Endothelial cell of umbilical vein (primary cell): ENCODE measurements at regions not wholly inside any gene's neighbourhood (a gene's known extent, or its start where the extent isn't known, plus 50 kb on each side); places are given as distances from the start of the nearest gene placed in this dataset.

Experiments
- BruUV-seq: library from RNA; stranded (reverse); fragments of 400-500 nt; replicated peaks from 2 replicates; lab custom pipeline; 2021; lab: Mats Ljungman, UMichigan
- CTCF ChIA-PET: fragments of 300-600, 350-600 bp; sonication (Branson Sonifier 250); formaldehyde crosslinking; loops from one replicate; lab custom pipeline; 2021; ENCODE audit warnings: antibody characterized with exemption, inconsistent platforms; lab: Charles Lee
- POLR2A ChIA-PET: fragments of 300-600, 350-600 bp; sonication (Branson Sonifier 250); formaldehyde crosslinking; loops from one replicate; lab custom pipeline; 2021; ENCODE audit warnings: antibody characterized with exemption, inconsistent platforms; lab: Charles Lee
- DNase-seq: peaks from one replicate; pipeline ENCODE4 v3.0.0-alpha.2; 2011; ENCODE audit warnings: low read depth, low spot score
- FAIRE-seq: peaks from 2 replicates; lab custom pipeline; 2011; peaks lifted over from hg19 to GRCh38; lab: Jason Lieb, UNC
- H2AFZ ChIP-seq: 2 replicates; pipeline ENCODE4 v1.6.0; 2012; ENCODE audit warnings: low read depth, low read length, control low read depth, inconsistent platforms
- H3K27ac ChIP-seq: 2 replicates; pipeline ENCODE4 v1.5.1; 2011; ENCODE audit warnings: low read depth, mild to moderate bottlenecking, control low read depth, low read length, moderate library complexity; ENCODE audit not compliant: insufficient read depth
- H3K27me3 ChIP-seq, 2 experiments: 2 replicates each; pipeline versions ENCODE4 v1.6.0 to v1.6.1; 2011; ENCODE audit warnings: low read length in 2 of 2, mixed read lengths in 1 of 2; ENCODE audit not compliant: control insufficient read depth in 2 of 2, insufficient read depth in 2 of 2
- H3K36me3 ChIP-seq, 2 experiments: 2 replicates in 1 of 2; 3 replicates in 1 of 2; pipeline ENCODE4 v1.5.1; 2011; ENCODE audit warnings: low read length in 2 of 2, mild to moderate bottlenecking in 1 of 2, moderate library complexity in 1 of 2; ENCODE audit not compliant: control insufficient read depth in 2 of 2, insufficient read depth in 2 of 2; ENCODE audit errors: extremely low read depth in 1 of 2
- H3K4me1 ChIP-seq: 3 replicates; pipeline ENCODE4 v1.5.1; 2011; ENCODE audit warnings: mild to moderate bottlenecking, low read length; ENCODE audit not compliant: control insufficient read depth, insufficient read depth; ENCODE audit errors: extremely low read depth
- H3K4me2 ChIP-seq: 2 replicates; pipeline ENCODE4 v1.6.1; 2011; ENCODE audit warnings: low read length, control low read depth, mixed read lengths; ENCODE audit not compliant: insufficient read depth
- H3K4me3 ChIP-seq, 3 experiments: fragments of 200-600 bp in 1 of 3; sonication (generic), shearing (Covaris generic) in 1 of 3; replicated peaks in 1 of 3; 2 replicates each; pipeline ENCODE4 v1.5.1; 2011 to 2016; ENCODE audit warnings: control low read depth in 3 of 3, low read length in 3 of 3, mild to moderate bottlenecking in 2 of 3, inconsistent platforms in 1 of 3, low read depth in 1 of 3, moderate library complexity in 1 of 3; ENCODE audit not compliant: insufficient read depth in 1 of 3
- H3K79me2 ChIP-seq: 2 replicates; pipeline ENCODE4 v1.6.0; 2012; ENCODE audit warnings: low read length, inconsistent platforms; ENCODE audit not compliant: control insufficient read depth, insufficient read depth
- H3K9ac ChIP-seq: replicated peaks from 2 replicates; pipeline ENCODE3; 2011; ENCODE audit warnings: low read length, control low read depth; ENCODE audit not compliant: insufficient read depth; ENCODE audit errors: extremely low read depth
- H3K9me1 ChIP-seq: replicated peaks from 3 replicates; pipeline ENCODE4 v1.6.0; 2011; ENCODE audit warnings: mild to moderate bottlenecking, low read length; ENCODE audit not compliant: control insufficient read depth, insufficient read depth; ENCODE audit errors: extremely low read depth
- H3K9me3 ChIP-seq: replicated peaks from 2 replicates; pipeline ENCODE4 v1.5.1; 2012; ENCODE audit warnings: low read length, inconsistent platforms; ENCODE audit not compliant: control insufficient read depth, insufficient read depth
- H4K20me1 ChIP-seq: replicated peaks from 2 replicates; pipeline ENCODE3; 2011; ENCODE audit warnings: mild to moderate bottlenecking, low read length; ENCODE audit not compliant: control insufficient read depth, insufficient read depth; ENCODE audit errors: extremely low read depth
- EZH2 ChIP-seq: IDR thresholded peaks from 2 replicates; pipeline ENCODE4 v1.6.1; 2012; ENCODE audit warnings: borderline replicate concordance, low read depth, mild to moderate bottlenecking, moderate library complexity, low read length, inconsistent platforms; ENCODE audit not compliant: severe bottlenecking
- POLR2A ChIP-seq: IDR thresholded peaks from 2 replicates; pipeline ENCODE4 v1.6.1; 2012; ENCODE audit warnings: low read depth, mild to moderate bottlenecking, control low read depth, low read length
- POLR2AphosphoS5 ChIP-seq: IDR thresholded peaks from 2 replicates; pipeline ENCODE4 v1.6.1; 2012; ENCODE audit warnings: low read depth, mild to moderate bottlenecking, control low read depth, low read length, moderate library complexity; ENCODE audit not compliant: insufficient read depth
- dilution Hi-C: fragments of 300-500 bp; cut with MboI; formaldehyde crosslinking; loops from one replicate; pipeline ENCODE4 v1.15.0; 2019; ENCODE audit warnings: low sequenced_read_pairs; ENCODE audit not compliant: extremely low pct_ligation_motif_present
- intact Hi-C: fragments of 100-400 bp; cut with micrococcal nuclease; formaldehyde crosslinking; loops from one replicate; pipeline ENCODE4 v1.10.0; 2022
- TF ChIP-seq, protein P1 (sequence below): IDR thresholded peaks from 2 replicates; pipeline ENCODE4 v1.6.1; 2011; ENCODE audit not compliant: insufficient read depth, insufficient read length
- TF ChIP-seq, protein P2 (sequence below), 2 donors: IDR thresholded peaks; 1 replicate in 1 of 2; 2 replicates in 1 of 2; pipeline ENCODE4 v1.5.1; 2011; ENCODE audit warnings: low read length in 2 of 2, mild to moderate bottlenecking in 2 of 2, moderate library complexity in 2 of 2, control low read depth in 1 of 2, inconsistent platforms in 1 of 2, low read depth in 1 of 2; ENCODE audit not compliant: insufficient read depth in 1 of 2; ENCODE audit errors: extremely low read depth in 1 of 2

DNA sequence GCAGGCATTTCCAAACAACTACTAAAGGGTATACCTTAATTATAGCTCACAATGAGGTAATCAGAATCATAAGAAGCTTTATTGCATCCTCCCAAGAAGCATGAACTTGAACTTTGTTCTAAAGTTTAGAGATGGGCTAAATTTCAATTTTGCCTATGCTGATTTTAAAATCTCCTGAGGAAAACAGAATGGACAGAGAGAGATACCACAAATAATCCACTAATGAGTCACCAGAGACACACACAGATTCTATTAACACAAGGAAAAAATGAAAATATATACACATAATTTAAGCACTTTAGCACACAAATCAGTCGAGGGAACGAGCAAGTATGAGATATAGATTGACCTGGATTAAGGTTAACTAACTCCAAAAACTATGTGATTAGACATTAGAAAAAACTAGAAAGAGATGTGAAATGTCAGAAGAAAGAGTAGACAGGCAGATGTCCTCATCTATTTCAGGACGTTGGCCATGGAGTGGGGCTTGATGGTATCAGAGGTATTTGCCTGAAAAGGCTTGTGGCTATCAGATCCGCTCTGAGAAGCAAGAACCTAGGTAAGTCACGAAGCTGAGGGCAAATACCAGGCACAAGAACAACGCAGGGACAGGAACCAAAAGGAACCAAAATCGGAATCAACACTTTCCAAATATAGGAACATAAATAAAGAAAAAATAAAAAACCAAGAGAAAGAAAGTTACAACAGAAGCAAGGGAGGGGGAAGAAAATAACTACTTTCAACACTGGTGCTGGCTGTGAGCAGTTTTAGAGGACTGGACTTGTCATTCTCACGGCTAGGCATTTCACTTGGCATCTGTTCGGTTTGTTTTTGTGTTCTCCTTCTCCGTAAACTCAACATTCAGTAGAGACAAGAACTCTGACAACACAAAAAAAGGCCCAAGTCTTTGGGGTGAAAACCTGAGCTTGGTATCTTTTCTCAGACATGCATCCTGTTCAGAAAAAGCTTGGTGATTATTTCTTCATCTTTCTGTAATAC is 294.6 kb upstream of the PUM3 start:
- Histone ChIP-seq H3K4me3 (no peak overlapping the region), H3K36me3 (no peaks in the 10 kb centered on the region), H3K9ac (no peak overlapping the region), H3K27ac (no peak overlapping the region), H3K9me3 (no peaks in the 10 kb centered on the region), H3K4me2 (no peak overlapping the region), H3K79me2 (no peaks in the 10 kb centered on the region), H3K27me3 (no peaks in the 10 kb centered on the region), H4K20me1 (no peaks in the 10 kb centered on the region), H3K9me1 (no peaks in the 10 kb centered on the region), H2AFZ (no peak overlapping the region), H3K4me1 (no peaks in the 10 kb centered on the region)
- ChIA-PET POLR2A (no interaction called here), CTCF (interaction anchor here (1.0 kb wide), 1 partner anchor 11 kb away, joined by 3 read pairs; no protein-coding TSS in a partner anchor)
- FAIRE-seq: no peak
- no peak for DNase-seq
- dilution Hi-C loops (no loop called here), intact Hi-C loops (no loop called here)
- TF ChIP-seq POLR2A (no peak), EZH2 (no peak)
- TF ChIP-seq, protein P1, sequence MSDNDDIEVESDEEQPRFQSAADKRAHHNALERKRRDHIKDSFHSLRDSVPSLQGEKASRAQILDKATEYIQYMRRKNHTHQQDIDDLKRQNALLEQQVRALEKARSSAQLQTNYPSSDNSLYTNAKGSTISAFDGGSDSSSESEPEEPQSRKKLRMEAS: no peak
- BruUV-seq: no TSS peak

DNA sequence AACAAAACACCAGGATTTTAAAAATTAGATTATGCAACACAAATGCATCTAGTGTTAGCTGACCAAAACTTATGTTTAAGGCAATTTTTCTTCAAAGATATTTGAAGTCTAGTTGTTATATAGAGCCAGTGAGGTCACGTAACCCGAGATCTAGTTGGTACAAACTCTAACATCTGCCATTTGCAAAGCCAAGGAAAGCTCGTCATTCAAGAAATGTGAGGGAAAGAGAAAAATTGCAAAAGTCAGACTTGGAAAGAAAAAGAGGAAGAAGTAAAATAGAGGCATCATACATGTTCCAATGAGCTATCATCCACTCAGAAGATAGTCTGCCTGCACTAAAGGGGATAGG is 293.4 kb upstream of the PUM3 start:
- DNase-seq (no peak), FAIRE-seq (no peak)
- no peaks in the 10 kb centered on the region for H4K20me1 ChIP-seq
- POLR2A ChIA-PET: no interaction called here
- H3K27me3 ChIP-seq: no peaks in the 10 kb centered on the region
- no peaks in the 10 kb centered on the region for H3K36me3 ChIP-seq
- CTCF ChIA-PET: no interaction called here
- H3K79me2 ChIP-seq: no peaks in the 10 kb centered on the region
- no peaks in the 10 kb centered on the region for H3K9me1 ChIP-seq
- no peak overlapping the region for H3K4me3 ChIP-seq
- intact Hi-C loops: no loop called here
- no peak overlapping the region for H3K27ac ChIP-seq
- H3K4me2 ChIP-seq: no peak overlapping the region
- no peaks in the 10 kb centered on the region for H3K9me3 ChIP-seq
- no peak overlapping the region for H3K9ac ChIP-seq
- H3K4me1 ChIP-seq: no peaks in the 10 kb centered on the region
- BruUV-seq: no TSS peak
- H2AFZ ChIP-seq: no peak overlapping the region
- TF ChIP-seq, protein P1: no peak
- TF ChIP-seq POLR2AphosphoS5 (no peak), POLR2A (no peak)
- TF ChIP-seq, protein P2, sequence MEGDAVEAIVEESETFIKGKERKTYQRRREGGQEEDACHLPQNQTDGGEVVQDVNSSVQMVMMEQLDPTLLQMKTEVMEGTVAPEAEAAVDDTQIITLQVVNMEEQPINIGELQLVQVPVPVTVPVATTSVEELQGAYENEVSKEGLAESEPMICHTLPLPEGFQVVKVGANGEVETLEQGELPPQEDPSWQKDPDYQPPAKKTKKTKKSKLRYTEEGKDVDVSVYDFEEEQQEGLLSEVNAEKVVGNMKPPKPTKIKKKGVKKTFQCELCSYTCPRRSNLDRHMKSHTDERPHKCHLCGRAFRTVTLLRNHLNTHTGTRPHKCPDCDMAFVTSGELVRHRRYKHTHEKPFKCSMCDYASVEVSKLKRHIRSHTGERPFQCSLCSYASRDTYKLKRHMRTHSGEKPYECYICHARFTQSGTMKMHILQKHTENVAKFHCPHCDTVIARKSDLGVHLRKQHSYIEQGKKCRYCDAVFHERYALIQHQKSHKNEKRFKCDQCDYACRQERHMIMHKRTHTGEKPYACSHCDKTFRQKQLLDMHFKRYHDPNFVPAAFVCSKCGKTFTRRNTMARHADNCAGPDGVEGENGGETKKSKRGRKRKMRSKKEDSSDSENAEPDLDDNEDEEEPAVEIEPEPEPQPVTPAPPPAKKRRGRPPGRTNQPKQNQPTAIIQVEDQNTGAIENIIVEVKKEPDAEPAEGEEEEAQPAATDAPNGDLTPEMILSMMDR (IDR thresholded peaks at IDR 0.05; ENCODE audit: extremely low read depth in 1 of 2, insufficient read depth in 1 of 2, low read depth in 1 of 2, low read length in 2 of 2): no peak
- dilution Hi-C loops: no loop called here
